Endothelial cell of umbilical vein (primary cell): ENCODE measurements at regions not wholly inside any gene's neighbourhood (a gene's known extent, or its start where the extent isn't known, plus 50 kb on each side); places are given as distances from the start of the nearest gene placed in this dataset.

ENCODE experiments used
- CTCF ChIP-seq, 2 donors: IDR thresholded peaks; 1 replicate in 1 of 2; 2 replicates in 1 of 2; pipeline ENCODE4 v1.5.1; 2011; ENCODE audit warnings: low read length in 2 of 2, mild to moderate bottlenecking in 2 of 2, moderate library complexity in 2 of 2, control low read depth in 1 of 2, inconsistent platforms in 1 of 2, low read depth in 1 of 2; ENCODE audit not compliant: insufficient read depth in 1 of 2; ENCODE audit errors: extremely low read depth in 1 of 2
- EZH2 ChIP-seq: IDR thresholded peaks from 2 replicates; pipeline ENCODE4 v1.6.1; 2012; ENCODE audit warnings: borderline replicate concordance, low read depth, mild to moderate bottlenecking, moderate library complexity, low read length, inconsistent platforms; ENCODE audit not compliant: severe bottlenecking
- FOS ChIP-seq: IDR thresholded peaks from 2 replicates; pipeline ENCODE4 v1.6.1; 2011; ENCODE audit warnings: mild to moderate bottlenecking, low read length, moderate library complexity, borderline replicate concordance; ENCODE audit not compliant: insufficient read depth
- GATA2 ChIP-seq: IDR thresholded peaks from 2 replicates; pipeline ENCODE4 v1.7.0; 2011; ENCODE audit warnings: low read depth, mild to moderate bottlenecking, moderate library complexity, mixed read lengths, low read length; ENCODE audit not compliant: insufficient read length, insufficient read depth
- JUN ChIP-seq: IDR thresholded peaks from 2 replicates; pipeline ENCODE4 v1.6.1; 2011; ENCODE audit warnings: borderline replicate concordance, low read depth; ENCODE audit not compliant: insufficient read length, insufficient read depth
- MAX ChIP-seq: IDR thresholded peaks from 2 replicates; pipeline ENCODE4 v1.6.1; 2011; ENCODE audit not compliant: insufficient read depth, insufficient read length
- MYC ChIP-seq: IDR thresholded peaks from one replicate; pipeline ENCODE4 v1.6.1; 2011; ENCODE audit warnings: mild to moderate bottlenecking, low read depth, low read length
- POLR2A ChIP-seq: IDR thresholded peaks from 2 replicates; pipeline ENCODE4 v1.6.1; 2012; ENCODE audit warnings: low read depth, mild to moderate bottlenecking, control low read depth, low read length
- POLR2AphosphoS5 ChIP-seq: IDR thresholded peaks from 2 replicates; pipeline ENCODE4 v1.6.1; 2012; ENCODE audit warnings: low read depth, mild to moderate bottlenecking, control low read depth, low read length, moderate library complexity; ENCODE audit not compliant: insufficient read depth

- TF ChIP-seq FOS = no peak
- TF ChIP-seq CTCF (IDR thresholded peaks at IDR 0.05; ENCODE audit: extremely low read depth in 1 of 2, insufficient read depth in 1 of 2, low read depth in 1 of 2, low read length in 2 of 2) = no peak
- TF ChIP-seq JUN = no peak
- TF ChIP-seq POLR2A = no peak
- no peak for TF ChIP-seq POLR2AphosphoS5
- no peak for TF ChIP-seq EZH2
- TF ChIP-seq GATA2 = no peak
- no peak for TF ChIP-seq MYC
- TF ChIP-seq MAX = no peak
Observed at GRCh38 chr20:17844549-17845298, 123.9 kb downstream of the SNX5 start.
